DMS 273 (cell line): ENCODE measurements at regions not wholly inside any gene's neighbourhood (a gene's known extent, or its start where the extent isn't known, plus 50 kb on each side); places are given as distances from the start of the nearest gene placed in this dataset.
"Not testable (repeated sequence)": the region's sequence is repeated elsewhere in the genome, so short reads cannot be mapped to it uniquely, and the experiment has no call there.

Experiments used
- DNase-seq: peaks from one replicate; lab custom pipeline; 2025; ENCODE audit not compliant: unreplicated experiment; lab: John Stamatoyannopoulos, UW

DNA sequence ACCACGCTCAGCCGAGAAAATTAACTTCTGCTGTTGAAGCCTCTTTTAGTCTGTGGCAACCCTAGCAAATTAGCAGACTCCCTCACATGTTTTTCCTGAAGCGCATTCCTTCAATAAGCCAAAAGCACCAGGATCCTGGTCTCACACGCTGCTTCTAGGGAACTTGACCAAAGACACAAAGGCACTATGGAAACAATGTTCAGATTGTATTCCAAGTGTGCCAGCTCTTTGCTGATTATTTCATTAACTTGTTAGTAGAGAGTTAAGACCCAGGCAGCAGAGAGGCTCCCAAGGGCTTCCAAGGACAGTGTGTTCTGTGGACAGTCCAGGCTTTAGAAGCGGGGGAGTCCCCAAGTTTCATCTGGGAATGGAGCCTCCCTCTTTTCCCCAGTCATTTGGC, 94.4 kb upstream of the BASP1 start:
- DNase-seq = no peak

DNA sequence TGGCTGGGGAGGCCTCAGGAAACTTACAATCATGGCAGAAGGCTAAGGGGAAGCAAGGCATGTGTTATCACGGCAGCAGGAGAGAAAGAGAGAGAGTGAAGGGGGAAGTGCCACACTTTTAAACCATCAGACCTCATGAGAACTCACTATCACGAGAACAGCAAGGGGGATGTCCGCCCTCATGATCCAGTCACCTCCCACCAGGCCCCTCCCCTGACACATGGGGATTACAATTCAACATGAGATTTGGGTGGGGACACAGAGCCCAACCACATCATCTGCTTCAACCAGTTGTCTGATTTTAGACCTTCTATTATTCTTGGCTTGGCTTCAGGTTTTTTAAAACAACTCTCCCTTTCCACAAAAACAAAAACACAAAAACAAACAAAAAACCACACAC, 93.7 kb upstream of the BASP1 start:
- not testable (repeated sequence) for DNase-seq

DNA sequence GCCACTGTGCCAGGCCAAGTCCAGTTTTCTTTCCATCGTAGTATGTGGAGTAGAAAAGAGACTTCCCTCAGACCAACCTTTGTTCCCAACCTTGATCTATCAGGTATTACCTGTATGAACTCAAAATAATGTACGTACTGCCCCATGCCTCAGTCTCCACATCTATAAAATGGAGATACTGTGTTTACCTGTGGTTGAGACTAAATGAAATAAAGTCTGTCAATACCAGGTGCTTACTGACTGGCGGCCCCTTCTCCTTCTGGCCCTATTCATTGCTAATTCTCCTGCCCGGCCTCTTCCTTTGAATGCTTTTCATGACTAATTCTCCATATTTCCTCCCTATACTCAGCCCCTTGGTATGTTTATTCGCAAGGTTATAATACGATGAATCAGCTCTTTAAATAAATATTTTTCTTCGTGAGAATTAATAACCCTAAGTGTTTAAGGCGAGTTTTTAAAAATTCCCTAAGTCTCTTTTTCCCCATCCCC, 89.6 kb upstream of the BASP1 start:
- no peak for DNase-seq

DNA sequence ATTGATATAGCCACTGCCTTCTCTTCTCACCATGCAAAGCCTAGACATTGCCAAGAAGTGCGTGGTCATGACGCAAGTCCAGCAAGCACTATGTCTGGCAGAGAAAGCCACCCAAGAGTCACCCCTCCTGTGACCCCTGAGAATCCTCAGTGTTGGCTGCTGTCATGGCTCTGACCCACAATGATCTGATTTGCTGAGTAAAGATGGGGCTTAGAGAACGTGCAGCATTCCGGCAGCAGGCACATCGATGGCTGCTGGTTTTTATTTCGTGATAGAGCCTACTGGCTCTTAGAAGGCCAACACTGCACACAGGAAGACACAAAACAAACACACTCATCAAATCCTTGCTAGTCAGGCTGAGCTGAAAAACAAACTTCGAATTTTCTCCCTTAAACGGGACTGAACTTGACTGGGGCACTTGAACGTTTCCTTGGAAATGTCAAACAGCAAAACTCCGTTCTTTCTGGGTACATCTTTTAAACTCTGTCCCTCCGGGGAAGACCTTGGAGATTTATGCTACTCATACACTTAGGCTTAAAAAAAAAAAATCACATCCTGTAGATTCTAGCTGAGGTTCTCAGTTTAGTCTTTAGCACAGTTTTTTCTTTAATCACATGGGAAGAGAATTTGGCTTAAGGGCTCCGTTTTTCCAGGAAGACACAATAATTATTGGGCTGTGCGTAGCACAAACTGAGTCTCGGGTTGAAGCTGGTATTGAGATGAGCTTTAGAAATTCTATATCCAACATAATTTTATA, 88.2 kb upstream of the BASP1 start:
- DNase-seq = no peak

DNA sequence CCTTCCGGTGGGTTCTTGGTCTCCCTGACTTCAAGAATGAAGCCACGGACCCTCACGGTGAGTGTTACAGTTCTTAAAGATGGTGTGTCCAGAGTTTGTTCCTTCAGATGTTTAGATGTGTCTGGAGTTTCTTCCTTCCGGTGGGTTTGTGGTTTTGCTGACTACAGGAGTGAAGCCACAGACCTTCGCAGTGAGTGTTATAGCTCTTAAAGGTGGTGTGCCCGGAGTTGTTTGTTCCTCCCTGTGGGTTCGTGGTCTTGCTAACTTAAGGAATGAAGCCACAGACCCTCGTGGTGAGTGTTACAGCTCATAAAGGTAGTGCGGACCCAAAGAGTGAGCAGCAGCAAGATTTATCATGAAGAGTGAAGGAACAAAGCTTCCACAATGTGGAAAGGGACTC, 87.1 kb upstream of the BASP1 start:
- not testable (repeated sequence) for DNase-seq

DNA sequence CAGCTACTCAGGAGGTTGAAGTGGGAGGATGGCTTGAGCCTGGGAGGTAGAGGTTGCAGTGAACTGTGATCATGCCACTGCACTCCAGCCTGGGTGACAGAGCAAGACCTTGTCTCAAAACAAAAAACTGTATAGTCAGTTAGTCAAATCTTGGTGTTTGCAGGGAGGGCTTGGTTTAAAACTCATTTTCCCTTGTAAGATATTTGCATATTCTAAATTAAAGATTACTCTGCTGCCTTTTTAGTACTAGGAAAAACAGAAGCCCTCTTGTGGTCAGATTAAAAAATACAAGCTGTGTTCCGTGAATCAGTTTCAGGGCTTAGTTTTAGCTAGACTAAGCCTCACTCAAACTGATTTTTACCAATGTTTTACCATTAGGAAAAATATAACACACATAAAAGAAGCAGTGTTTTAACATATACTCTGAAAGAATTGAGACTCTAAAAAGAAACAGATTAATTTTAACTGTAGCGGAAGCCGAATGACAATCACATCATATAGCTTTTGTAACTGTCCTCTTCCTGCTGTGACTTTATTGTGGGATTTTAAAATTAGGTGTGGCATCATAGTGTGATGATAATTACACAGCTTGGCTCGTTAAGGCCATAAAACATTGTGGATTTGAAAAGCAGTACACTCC, 84.9 kb upstream of the BASP1 start:
- DNase-seq = peak; percentile 66

DNA sequence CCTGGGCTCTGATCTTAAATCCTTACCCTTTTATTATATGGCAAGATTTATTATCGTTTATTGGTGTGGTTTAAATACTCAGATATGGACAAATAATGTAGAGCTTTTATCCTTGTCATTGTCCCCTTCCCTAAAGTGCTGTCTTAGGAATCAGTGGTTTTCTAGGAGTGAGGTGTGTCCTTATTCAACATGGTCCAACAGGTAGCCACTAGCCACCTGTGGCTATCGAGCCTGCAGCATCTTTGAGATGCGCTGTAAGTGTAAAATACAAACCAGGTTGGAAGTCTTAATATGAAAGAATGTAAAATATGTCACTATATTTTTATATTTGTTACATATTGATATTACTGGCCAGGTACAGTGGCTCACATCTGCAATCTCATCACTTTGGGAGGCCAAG, 82.4 kb upstream of the BASP1 start:
- no peak for DNase-seq

- no peak for DNase-seq
Measured at GRCh38 chr5:17143335-17143734, 74.1 kb upstream of the BASP1 start.

DNA sequence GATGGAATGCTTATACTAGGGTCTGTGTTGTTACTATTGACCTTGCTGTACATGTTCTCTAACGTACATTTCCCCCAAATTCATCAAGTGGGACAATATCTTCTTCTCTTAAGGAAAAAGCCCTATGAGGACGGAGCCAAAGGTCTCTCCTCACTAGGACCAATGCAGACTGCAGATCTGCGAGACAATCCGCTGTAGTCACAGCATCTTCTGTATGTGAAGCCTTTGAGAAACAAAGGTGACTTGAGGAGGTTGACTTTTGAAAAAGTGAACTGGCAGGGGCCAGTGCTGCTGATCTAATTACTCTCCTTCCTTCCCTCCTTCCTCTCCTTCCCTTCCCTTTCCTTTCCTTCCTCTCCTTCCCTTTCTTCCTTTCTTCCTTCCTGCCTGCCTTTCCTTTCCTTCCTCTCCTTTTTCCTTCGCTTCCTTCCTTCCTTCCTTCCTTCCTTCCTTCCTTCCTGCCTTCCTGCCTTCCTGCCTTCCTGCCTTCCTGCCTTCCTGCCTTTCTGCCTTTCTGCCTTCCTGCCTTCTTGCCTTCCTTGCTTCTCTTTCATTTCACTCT, 71.1 kb upstream of the BASP1 start:
- DNase-seq = no peak

- no peak for DNase-seq
Measured at GRCh38 chr5:17147170-17147569, 70.3 kb upstream of the BASP1 start.

DNA sequence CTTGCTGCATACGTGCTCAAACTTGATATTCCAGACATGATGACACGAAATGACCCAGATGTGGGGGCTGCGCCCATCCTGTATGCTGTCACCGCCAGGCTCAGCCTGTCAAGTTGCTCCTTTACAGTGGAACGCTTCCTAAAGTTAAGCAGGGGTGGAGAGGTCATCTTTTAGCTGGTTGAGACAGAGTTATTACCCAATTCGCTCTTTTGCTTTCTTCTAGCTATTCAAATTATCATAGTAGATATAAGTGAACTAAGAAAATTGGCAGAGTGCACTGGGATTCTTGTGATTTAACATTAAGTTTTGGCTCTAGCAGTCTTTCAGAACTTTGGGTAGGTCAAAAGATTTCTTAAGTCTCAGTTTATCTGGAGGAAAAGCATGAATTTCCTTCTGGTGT, 69.8 kb upstream of the BASP1 start:
- no peak for DNase-seq

GRCh38 chr5:17148481-17148880, 69.0 kb upstream of the BASP1 start:
- DNase-seq = no peak

GRCh38 chr5:17149786-17150185, 67.6 kb upstream of the BASP1 start:
- no peak for DNase-seq

DNA sequence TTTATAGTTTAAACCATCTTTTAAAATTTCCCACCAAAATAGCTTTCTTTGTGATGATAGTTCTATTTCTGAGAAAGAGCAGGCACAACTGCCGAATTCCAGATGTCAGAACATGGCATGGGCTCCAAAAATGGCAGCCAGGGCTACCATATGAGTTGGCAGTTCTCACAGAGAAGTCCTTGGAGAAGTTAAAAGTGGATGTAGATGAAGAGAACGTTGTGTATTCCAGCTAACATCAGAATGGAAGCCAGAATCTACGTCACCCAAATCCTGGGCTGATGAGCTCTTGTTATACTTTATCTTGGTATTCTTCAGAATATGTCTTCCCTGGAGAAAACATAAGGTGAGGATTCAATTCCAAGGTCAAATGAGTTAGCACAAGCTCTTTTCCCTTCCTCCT, 66.9 kb upstream of the BASP1 start:
- no peak for DNase-seq

GRCh38 chr5:17151686-17152085, 65.7 kb upstream of the BASP1 start:
- no peak for DNase-seq

DNA sequence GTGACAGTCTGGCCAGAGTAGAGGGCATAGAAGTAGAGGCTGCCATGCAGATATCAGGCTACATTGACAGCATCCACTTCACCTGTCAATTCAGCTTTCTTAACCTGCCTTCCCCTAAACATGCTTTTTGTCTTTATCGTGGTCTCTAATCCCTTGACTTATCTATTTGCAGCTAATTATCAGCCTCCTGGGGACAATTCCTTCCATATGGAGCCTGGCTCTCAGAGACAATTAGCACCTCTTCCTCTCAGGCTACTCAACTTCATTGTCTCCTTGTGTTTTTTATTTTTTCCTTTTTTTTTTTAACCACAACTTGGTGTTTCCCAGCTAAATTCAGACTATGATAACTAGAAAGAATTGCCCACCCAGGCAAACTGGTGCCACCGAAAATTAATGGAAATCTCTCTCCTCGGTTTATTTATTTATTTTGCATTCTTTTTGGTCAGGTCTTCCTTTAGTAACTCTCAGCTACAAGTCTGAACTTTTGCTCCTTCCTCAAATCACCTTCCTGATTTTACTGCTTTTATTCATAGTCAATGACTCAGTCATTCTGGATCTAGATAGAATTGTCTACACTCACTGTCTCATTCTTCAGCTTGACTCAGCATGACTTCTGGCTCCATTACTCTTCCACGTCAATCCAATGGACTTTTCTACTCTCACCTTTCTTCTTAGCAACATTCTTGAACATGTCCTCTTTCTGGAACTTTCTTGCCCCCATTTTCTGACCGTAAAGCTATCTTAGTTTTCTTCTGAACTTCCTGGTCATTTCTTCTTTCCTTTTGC, 63.0 kb upstream of the BASP1 start:
- no peak for DNase-seq

GRCh38 chr5:17156463-17156862, 61.0 kb upstream of the BASP1 start:
- no peak for DNase-seq

DNA sequence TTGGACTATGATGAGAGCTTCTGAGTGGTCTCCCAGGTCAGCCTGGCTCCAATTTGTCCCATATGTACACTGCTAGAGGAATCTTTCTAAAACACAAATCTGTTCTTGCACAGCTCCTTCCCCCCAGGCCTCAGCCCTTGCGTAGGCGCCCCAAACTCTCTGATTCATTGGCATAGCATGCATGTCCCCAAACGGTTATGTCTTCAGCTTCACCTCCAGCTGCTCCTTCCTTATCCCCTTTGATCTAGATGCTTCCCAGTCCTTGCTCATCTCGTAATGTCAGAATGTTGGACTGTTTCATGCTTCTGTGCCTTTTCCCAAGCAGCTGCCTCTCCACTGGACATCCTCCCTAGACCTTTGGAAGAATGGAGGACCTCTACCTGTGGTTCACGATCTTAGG, 60.1 kb upstream of the BASP1 start:
- DNase-seq = no peak

DNA sequence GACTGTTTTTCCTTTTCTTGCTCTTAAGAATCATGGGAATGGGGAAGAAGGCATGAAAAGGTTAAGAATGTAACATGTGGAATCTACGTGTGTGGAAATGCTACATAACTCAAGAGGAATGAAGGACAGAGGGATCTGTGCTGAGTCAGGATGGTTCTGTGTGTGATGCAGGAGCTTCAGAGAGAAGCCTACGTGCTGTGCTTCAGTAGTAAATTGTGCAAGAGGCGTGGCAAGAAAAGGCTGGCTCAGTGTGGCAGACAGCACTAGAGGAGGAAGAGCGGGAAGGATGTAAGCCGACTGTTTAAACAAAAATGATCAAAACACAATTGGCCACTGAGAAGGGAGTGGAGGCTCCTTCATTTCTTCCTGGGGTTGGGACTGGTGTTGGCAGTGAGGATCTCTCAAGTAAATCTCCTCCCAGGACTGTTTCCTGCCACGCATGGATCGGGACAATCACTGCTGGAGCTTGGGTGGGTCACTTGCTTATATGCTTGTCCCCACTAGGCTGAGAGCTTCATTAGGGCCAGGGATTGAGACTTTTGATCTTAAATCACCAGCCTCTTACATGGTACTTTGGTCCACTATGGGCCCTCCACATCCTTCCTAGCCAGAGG, 59.4 kb upstream of the BASP1 start:
- no peak for DNase-seq

DNA sequence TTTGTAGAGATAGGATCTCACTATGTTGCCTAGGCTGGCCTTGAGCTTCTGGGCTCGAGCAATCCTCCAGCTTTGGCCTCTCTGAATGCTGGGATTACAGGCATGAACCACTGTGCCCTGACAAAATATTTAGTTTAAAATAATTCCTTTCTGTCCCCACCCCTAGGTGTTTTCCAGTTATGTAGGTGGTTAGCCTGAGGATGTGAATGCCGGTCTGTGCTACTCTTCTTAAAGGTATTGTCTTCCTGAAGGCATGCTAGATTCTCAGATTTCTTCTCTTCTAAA, 56.7 kb upstream of the BASP1 start:
- no peak for DNase-seq

- DNase-seq = no peak
Measured at GRCh38 chr5:17161662-17162061, 55.8 kb upstream of the BASP1 start.
